ENCODE measurements at regions not wholly inside any gene's neighbourhood (a gene's known extent, or its start where the extent isn't known, plus 50 kb on each side); places are given as distances from the start of the nearest gene placed in this dataset.

GRCh38 chr7:47170516-47170915 is 411.4 kb downstream of the TNS3 start:
- Histone ChIP-seq H3K9ac (no peak overlapping the region), H3K4me1 (ENCODE audit: low read depth, poor library complexity, severe bottlenecking) (no peaks in the 10 kb centered on the region), H3K4me2 (no peak overlapping the region), H3K27ac (no peak overlapping the region), H3K4me3 (IDR thresholded peaks at IDR 0.05; ENCODE audit: insufficient read depth, low read depth, low read length) (no peak overlapping the region), H3K27me3 (ENCODE audit: insufficient read depth, low read depth) (no peaks in the 10 kb centered on the region), H3K79me2 (ENCODE audit: insufficient read depth, low read depth) (no peaks in the 10 kb centered on the region), H2AFZ (ENCODE audit: low read depth) (no peak overlapping the region), H4K20me1 (ENCODE audit: insufficient read depth) (no peaks in the 10 kb centered on the region), H3K36me3 (ENCODE audit: insufficient read depth) (no peaks in the 10 kb centered on the region)
- TF ChIP-seq CTCF (conservative IDR thresholded peaks at IDR 0.05; ENCODE audit: low read depth, low read length), result peak; percentile 34; the same call in 1 of the 2 replicates

DNA sequence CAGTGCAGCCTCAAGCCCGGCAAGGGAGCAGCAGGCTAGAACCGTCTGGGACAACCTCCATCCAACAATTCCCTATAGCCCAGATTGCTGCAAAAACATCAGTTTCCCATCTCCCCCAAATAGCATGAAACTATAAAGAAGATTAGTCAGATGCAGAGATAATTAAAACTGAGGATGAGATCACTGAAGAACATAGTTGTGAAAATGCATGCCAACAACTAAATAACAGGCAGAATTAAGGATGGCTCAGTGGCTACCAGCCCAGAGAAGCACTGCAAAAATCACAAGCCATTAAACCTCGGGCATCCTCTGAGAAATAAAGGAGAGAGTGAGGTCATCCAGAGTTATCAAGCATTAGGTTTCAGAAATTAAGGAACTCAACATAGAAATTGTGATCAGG is 427.1 kb downstream of the TNS3 start:
- no peaks in the 10 kb centered on the region for H4K20me1 ChIP-seq (ENCODE audit: insufficient read depth)
- H3K4me2 ChIP-seq, result no peak overlapping the region
- no peak overlapping the region for H3K27ac ChIP-seq
- no peaks in the 10 kb centered on the region for H3K36me3 ChIP-seq (ENCODE audit: insufficient read depth)
- H3K9ac ChIP-seq, result no peak overlapping the region
- H3K4me1 ChIP-seq (ENCODE audit: low read depth, poor library complexity, severe bottlenecking), result no peaks in the 10 kb centered on the region
- no peak overlapping the region for H2AFZ ChIP-seq (ENCODE audit: low read depth)
- no peak for TF ChIP-seq CTCF (conservative IDR thresholded peaks at IDR 0.05; ENCODE audit: low read depth, low read length)
- H3K27me3 ChIP-seq (ENCODE audit: insufficient read depth, low read depth), result no peaks in the 10 kb centered on the region
- no peak overlapping the region for H3K4me3 ChIP-seq (IDR thresholded peaks at IDR 0.05; ENCODE audit: insufficient read depth, low read depth, low read length)
- no peaks in the 10 kb centered on the region for H3K79me2 ChIP-seq (ENCODE audit: insufficient read depth, low read depth)

- Histone ChIP-seq H3K36me3 (ENCODE audit: insufficient read depth) (no peaks in the 10 kb centered on the region), H4K20me1 (ENCODE audit: insufficient read depth) (no peaks in the 10 kb centered on the region), H3K79me2 (ENCODE audit: insufficient read depth, low read depth) (no peaks in the 10 kb centered on the region), H3K9ac (no peak overlapping the region), H3K27me3 (ENCODE audit: insufficient read depth, low read depth) (no peaks in the 10 kb centered on the region), H3K4me2 (no peak overlapping the region), H2AFZ (ENCODE audit: low read depth) (no peak overlapping the region), H3K4me1 (ENCODE audit: low read depth, poor library complexity, severe bottlenecking) (no peaks in the 10 kb centered on the region), H3K4me3 (IDR thresholded peaks at IDR 0.05; ENCODE audit: insufficient read depth, low read depth, low read length) (no peak overlapping the region), H3K27ac (no peak overlapping the region)
- TF ChIP-seq CTCF (conservative IDR thresholded peaks at IDR 0.05; ENCODE audit: low read depth, low read length), result no peak
These were observed 428.3 kb downstream of the TNS3 start for GRCh38 chr7:47153576-47153975.

GRCh38 chr7:47153058-47153457 is 428.9 kb downstream of the TNS3 start:
- Histone ChIP-seq H3K79me2 (ENCODE audit: insufficient read depth, low read depth) (no peaks in the 10 kb centered on the region), H3K4me2 (no peak overlapping the region), H3K27ac (no peak overlapping the region), H3K36me3 (ENCODE audit: insufficient read depth) (no peaks in the 10 kb centered on the region), H3K4me1 (ENCODE audit: low read depth, poor library complexity, severe bottlenecking) (no peaks in the 10 kb centered on the region), H3K27me3 (ENCODE audit: insufficient read depth, low read depth) (no peaks in the 10 kb centered on the region), H2AFZ (ENCODE audit: low read depth) (no peak overlapping the region), H4K20me1 (ENCODE audit: insufficient read depth) (no peaks in the 10 kb centered on the region), H3K4me3 (IDR thresholded peaks at IDR 0.05; ENCODE audit: insufficient read depth, low read depth, low read length) (no peak overlapping the region), H3K9ac (no peak overlapping the region)
- TF ChIP-seq CTCF (conservative IDR thresholded peaks at IDR 0.05; ENCODE audit: low read depth, low read length), result no peak
